Embryonic facial prominence (tissue), 1 donor: ENCODE measurements at regions not wholly inside any gene's neighbourhood (a gene's known extent, or its start where the extent isn't known, plus 50 kb on each side); places are given as distances from the start of the nearest gene placed in this dataset.

Source experiments
- DNase-seq: peaks from one replicate; pipeline ENCODE4 v3.0.0-alpha.2; 2016; ENCODE audit errors: extremely low spot score

GRCh38 chr22:44592126-44592823, 94.2 kb upstream of the RTL6 start:
- DNase-seq: no peak

- DNase-seq: no peak
Observed at GRCh38 chr22:44591146-44591790, 93.2 kb upstream of the RTL6 start.

GRCh38 chr22:44590291-44590690, 92.3 kb upstream of the RTL6 start:
- no peak for DNase-seq

- no peak for DNase-seq
Observed at GRCh38 chr22:44589831-44590230, 91.8 kb upstream of the RTL6 start.

- no peak for DNase-seq
Observed at GRCh38 chr22:44588348-44588747, 90.3 kb upstream of the RTL6 start.

- DNase-seq: no peak
Observed at GRCh38 chr22:44587737-44588310, 89.8 kb upstream of the RTL6 start.

GRCh38 chr22:44586999-44587736, 89.1 kb upstream of the RTL6 start:
- peak; percentile 37 for DNase-seq

GRCh38 chr22:44586351-44586990, 88.4 kb upstream of the RTL6 start:
- DNase-seq: no peak

GRCh38 chr22:44585559-44586350, 87.7 kb upstream of the RTL6 start:
- no peak for DNase-seq

- no peak for DNase-seq
Observed at GRCh38 chr22:44584256-44584902, 86.3 kb upstream of the RTL6 start.

- no peak for DNase-seq
Observed at GRCh38 chr22:44583854-44584253, 85.8 kb upstream of the RTL6 start.

- DNase-seq: no peak
Observed at GRCh38 chr22:44583061-44583760, 85.2 kb upstream of the RTL6 start.

GRCh38 chr22:44582016-44582415, 84.0 kb upstream of the RTL6 start:
- no peak for DNase-seq

- no peak for DNase-seq
Observed at GRCh38 chr22:44581096-44581435, 83.0 kb upstream of the RTL6 start.

- DNase-seq: no peak
Observed at GRCh38 chr22:44580176-44581095, 82.4 kb upstream of the RTL6 start.

- DNase-seq: no peak
Observed at GRCh38 chr22:44578516-44579230, 80.6 kb upstream of the RTL6 start.

- DNase-seq: no peak
Observed at GRCh38 chr22:44578110-44578457, 80.1 kb upstream of the RTL6 start.

GRCh38 chr22:44577391-44578109, 79.5 kb upstream of the RTL6 start:
- no peak for DNase-seq
